ENCODE measurements at regions not wholly inside any gene's neighbourhood (a gene's known extent, or its start where the extent isn't known, plus 50 kb on each side); places are given as distances from the start of the nearest gene placed in this dataset.

DNA sequence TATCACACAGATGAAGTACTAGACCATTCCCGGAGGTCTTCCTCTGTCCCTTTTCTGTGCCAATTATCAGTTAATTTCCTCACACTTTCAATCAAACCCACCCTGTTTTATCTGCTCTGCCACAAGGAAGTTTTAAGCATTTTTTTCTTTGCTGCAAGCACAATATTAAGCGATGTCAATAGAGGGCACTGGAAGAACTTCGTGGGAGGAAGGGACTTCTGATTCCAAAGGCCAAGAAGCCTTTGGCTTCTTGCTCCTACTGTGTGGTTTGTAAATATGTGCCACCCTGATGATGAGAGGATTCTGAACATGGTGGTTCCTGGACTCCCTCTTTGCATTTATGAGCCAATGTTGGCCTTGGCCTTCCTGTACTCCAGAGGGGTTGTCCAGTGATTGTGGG, 1712.5 kb upstream of the C9orf72 start:
- TF ChIP-seq CTCF (IDR thresholded peaks at IDR 0.05; ENCODE audit: low read length) (peak; percentile 46), EZH2 (IDR thresholded peaks at IDR 0.05; ENCODE audit: borderline replicate concordance, low read length) (no peak)
